NCI-H345 treated with DMSO at 0.1 percent for 48 hours (cell line): ENCODE measurements at regions not wholly inside any gene's neighbourhood (a gene's known extent, or its start where the extent isn't known, plus 50 kb on each side); places are given as distances from the start of the nearest gene placed in this dataset.

Experiments
- DNase-seq: peaks from one replicate; lab custom pipeline; 2025; ENCODE audit not compliant: unreplicated experiment; lab: John Stamatoyannopoulos, UW

GRCh38 chr5:30957591-30957990, 235.9 kb upstream of the CDH6 start:
- DNase-seq, result no peak

GRCh38 chr5:30956251-30956650, 237.2 kb upstream of the CDH6 start:
- DNase-seq, result no peak

- DNase-seq, result no peak
Measured at GRCh38 chr5:30937070-30937469, 256.4 kb upstream of the CDH6 start.

GRCh38 chr5:30933599-30933998, 259.9 kb upstream of the CDH6 start:
- no peak for DNase-seq

- DNase-seq, result no peak
Measured at GRCh38 chr5:30932273-30933017, 261.0 kb upstream of the CDH6 start.

- no peak for DNase-seq
Measured at GRCh38 chr5:30930736-30931135, 262.8 kb upstream of the CDH6 start.

- no peak for DNase-seq
Measured at GRCh38 chr5:30928956-30929355, 264.5 kb upstream of the CDH6 start.

GRCh38 chr5:30926218-30926617, 267.3 kb upstream of the CDH6 start:
- DNase-seq, result no peak

GRCh38 chr5:30921388-30921787, 272.1 kb upstream of the CDH6 start:
- no peak for DNase-seq

GRCh38 chr5:30918171-30918570, 275.3 kb upstream of the CDH6 start:
- DNase-seq, result no peak

GRCh38 chr5:30908356-30908755, 285.1 kb upstream of the CDH6 start:
- DNase-seq, result no peak

GRCh38 chr5:30900367-30900766, 293.1 kb upstream of the CDH6 start:
- DNase-seq, result no peak

- DNase-seq, result no peak
Measured at GRCh38 chr5:30894811-30895210, 298.7 kb upstream of the CDH6 start.

- DNase-seq, result no peak
Measured at GRCh38 chr5:30891660-30892059, 301.8 kb upstream of the CDH6 start.

- DNase-seq, result no peak
Measured at GRCh38 chr5:30890377-30890776, 303.1 kb upstream of the CDH6 start.

GRCh38 chr5:30880514-30880913, 313.0 kb upstream of the CDH6 start:
- no peak for DNase-seq

GRCh38 chr5:30879887-30880286, 313.6 kb upstream of the CDH6 start:
- DNase-seq, result no peak

- DNase-seq, result no peak
Measured at GRCh38 chr5:30878746-30879145, 314.7 kb upstream of the CDH6 start.

- DNase-seq, result no peak
Measured at GRCh38 chr5:30878296-30878695, 315.2 kb upstream of the CDH6 start.

- no peak for DNase-seq
Measured at GRCh38 chr5:30874241-30875034, 319.0 kb upstream of the CDH6 start.

- no peak for DNase-seq
Measured at GRCh38 chr5:30871196-30871595, 322.3 kb upstream of the CDH6 start.

GRCh38 chr5:30867711-30868110, 325.8 kb upstream of the CDH6 start:
- no peak for DNase-seq

- no peak for DNase-seq
Measured at GRCh38 chr5:30866142-30866541, 327.3 kb upstream of the CDH6 start.
